GM18517 (cell line): ENCODE measurements at regions not wholly inside any gene's neighbourhood (a gene's known extent, or its start where the extent isn't known, plus 50 kb on each side); places are given as distances from the start of the nearest gene placed in this dataset.

Experiments
- ATAC-seq: cut with Tn5 transposase; IDR thresholded peaks from one replicate; pipeline ENCODE4 v1.9.1; 2021; ENCODE audit warnings: mild to moderate bottlenecking, moderate library complexity; ENCODE audit not compliant: unreplicated experiment

- no peak for ATAC-seq
Measured at GRCh38 chr22:25365491-25366261, 146.2 kb downstream of the CRYBB2 start.

- no peak for ATAC-seq
Measured at GRCh38 chr22:25366408-25366807, 147.0 kb downstream of the CRYBB2 start.

- ATAC-seq: no peak
Measured at GRCh38 chr22:25366876-25367466, 147.5 kb downstream of the CRYBB2 start.

- no peak for ATAC-seq
Measured at GRCh38 chr22:25367756-25368155, 148.3 kb downstream of the CRYBB2 start.

- no peak for ATAC-seq
Measured at GRCh38 chr22:25368271-25368670, 148.8 kb downstream of the CRYBB2 start.

- no peak for ATAC-seq
Measured at GRCh38 chr22:25369041-25369440, 149.6 kb downstream of the CRYBB2 start.

GRCh38 chr22:25370322-25370721, 150.9 kb downstream of the CRYBB2 start:
- no peak for ATAC-seq

- ATAC-seq: no peak
Measured at GRCh38 chr22:25372000-25372595, 152.7 kb downstream of the CRYBB2 start.

- ATAC-seq: no peak
Measured at GRCh38 chr22:25373961-25374360, 154.5 kb downstream of the CRYBB2 start.

GRCh38 chr22:25374869-25375268, 155.4 kb downstream of the CRYBB2 start:
- no peak for ATAC-seq

GRCh38 chr22:25375683-25376082, 156.2 kb downstream of the CRYBB2 start:
- ATAC-seq: no peak

- ATAC-seq: no peak
Measured at GRCh38 chr22:25377699-25378098, 158.3 kb downstream of the CRYBB2 start.

GRCh38 chr22:25380122-25380747, 160.8 kb downstream of the CRYBB2 start:
- no peak for ATAC-seq

GRCh38 chr22:25382762-25383161, 163.3 kb downstream of the CRYBB2 start:
- ATAC-seq: no peak

- no peak for ATAC-seq
Measured at GRCh38 chr22:25383278-25383820, 163.9 kb downstream of the CRYBB2 start.

- no peak for ATAC-seq
Measured at GRCh38 chr22:25383892-25384291, 164.5 kb downstream of the CRYBB2 start.

- ATAC-seq: no peak
Measured at GRCh38 chr22:25386538-25386884, 167.1 kb downstream of the CRYBB2 start.

GRCh38 chr22:25388415-25388814, 169.0 kb downstream of the CRYBB2 start:
- ATAC-seq: no peak

GRCh38 chr22:25388866-25389540, 169.6 kb downstream of the CRYBB2 start:
- no peak for ATAC-seq

- ATAC-seq: no peak
Measured at GRCh38 chr22:25389541-25389919, 170.1 kb downstream of the CRYBB2 start.
